ENCODE measurements at regions not wholly inside any gene's neighbourhood (a gene's known extent, or its start where the extent isn't known, plus 50 kb on each side); places are given as distances from the start of the nearest gene placed in this dataset.

GRCh38 chr5:73388740-73389139 lies 59.8 kb downstream of the FOXD1 start:
- TF ChIP-seq ZNF565 (CRISPR knock-in tag; conservative IDR thresholded peaks at IDR 0.05; ENCODE audit: low read depth) = no peak
- TF ChIP-seq CSDC2 (CRISPR knock-in tag; IDR thresholded peaks at IDR 0.05) = no peak
- TF ChIP-seq POU6F1 (CRISPR knock-in tag; IDR thresholded peaks at IDR 0.05; ENCODE audit: borderline replicate concordance, low read depth) = no peak
- TF ChIP-seq, protein P1, sequence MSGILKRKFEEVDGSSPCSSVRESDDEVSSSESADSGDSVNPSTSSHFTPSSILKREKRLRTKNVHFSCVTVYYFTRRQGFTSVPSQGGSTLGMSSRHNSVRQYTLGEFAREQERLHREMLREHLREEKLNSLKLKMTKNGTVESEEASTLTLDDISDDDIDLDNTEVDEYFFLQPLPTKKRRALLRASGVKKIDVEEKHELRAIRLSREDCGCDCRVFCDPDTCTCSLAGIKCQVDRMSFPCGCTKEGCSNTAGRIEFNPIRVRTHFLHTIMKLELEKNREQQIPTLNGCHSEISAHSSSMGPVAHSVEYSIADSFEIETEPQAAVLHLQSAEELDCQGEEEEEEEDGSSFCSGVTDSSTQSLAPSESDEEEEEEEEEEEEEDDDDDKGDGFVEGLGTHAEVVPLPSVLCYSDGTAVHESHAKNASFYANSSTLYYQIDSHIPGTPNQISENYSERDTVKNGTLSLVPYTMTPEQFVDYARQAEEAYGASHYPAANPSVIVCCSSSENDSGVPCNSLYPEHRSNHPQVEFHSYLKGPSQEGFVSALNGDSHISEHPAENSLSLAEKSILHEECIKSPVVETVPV (CRISPR knock-in tag; IDR thresholded peaks at IDR 0.05) = no peak
- no peak for TF ChIP-seq ZFP3 (CRISPR knock-in tag; IDR thresholded peaks at IDR 0.05)
- TF ChIP-seq PPARA (CRISPR knock-in tag; IDR thresholded peaks at IDR 0.05; ENCODE audit: borderline replicate concordance) = no peak
- no peak for TF ChIP-seq CREB5 (CRISPR knock-in tag; IDR thresholded peaks at IDR 0.05; ENCODE audit: low read depth)
- TF ChIP-seq ESRRG (CRISPR knock-in tag; IDR thresholded peaks at IDR 0.05) = no peak
- no peak for TF ChIP-seq TCF4 (CRISPR knock-in tag; IDR thresholded peaks at IDR 0.05; ENCODE audit: borderline replicate concordance)
- TF ChIP-seq ZC3H10 (CRISPR knock-in tag; IDR thresholded peaks at IDR 0.05) = no peak
- TF ChIP-seq ZNF70 (CRISPR knock-in tag; IDR thresholded peaks at IDR 0.05) = no peak
- TF ChIP-seq, protein P2, sequence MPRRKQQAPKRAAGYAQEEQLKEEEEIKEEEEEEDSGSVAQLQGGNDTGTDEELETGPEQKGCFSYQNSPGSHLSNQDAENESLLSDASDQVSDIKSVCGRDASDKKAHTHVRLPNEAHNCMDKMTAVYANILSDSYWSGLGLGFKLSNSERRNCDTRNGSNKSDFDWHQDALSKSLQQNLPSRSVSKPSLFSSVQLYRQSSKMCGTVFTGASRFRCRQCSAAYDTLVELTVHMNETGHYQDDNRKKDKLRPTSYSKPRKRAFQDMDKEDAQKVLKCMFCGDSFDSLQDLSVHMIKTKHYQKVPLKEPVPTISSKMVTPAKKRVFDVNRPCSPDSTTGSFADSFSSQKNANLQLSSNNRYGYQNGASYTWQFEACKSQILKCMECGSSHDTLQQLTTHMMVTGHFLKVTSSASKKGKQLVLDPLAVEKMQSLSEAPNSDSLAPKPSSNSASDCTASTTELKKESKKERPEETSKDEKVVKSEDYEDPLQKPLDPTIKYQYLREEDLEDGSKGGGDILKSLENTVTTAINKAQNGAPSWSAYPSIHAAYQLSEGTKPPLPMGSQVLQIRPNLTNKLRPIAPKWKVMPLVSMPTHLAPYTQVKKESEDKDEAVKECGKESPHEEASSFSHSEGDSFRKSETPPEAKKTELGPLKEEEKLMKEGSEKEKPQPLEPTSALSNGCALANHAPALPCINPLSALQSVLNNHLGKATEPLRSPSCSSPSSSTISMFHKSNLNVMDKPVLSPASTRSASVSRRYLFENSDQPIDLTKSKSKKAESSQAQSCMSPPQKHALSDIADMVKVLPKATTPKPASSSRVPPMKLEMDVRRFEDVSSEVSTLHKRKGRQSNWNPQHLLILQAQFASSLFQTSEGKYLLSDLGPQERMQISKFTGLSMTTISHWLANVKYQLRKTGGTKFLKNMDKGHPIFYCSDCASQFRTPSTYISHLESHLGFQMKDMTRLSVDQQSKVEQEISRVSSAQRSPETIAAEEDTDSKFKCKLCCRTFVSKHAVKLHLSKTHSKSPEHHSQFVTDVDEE (CRISPR knock-in tag; IDR thresholded peaks at IDR 0.05) = no peak
- no peak for TF ChIP-seq OSR1 (CRISPR knock-in tag; IDR thresholded peaks at IDR 0.05)
- TF ChIP-seq SNAI2 (CRISPR knock-in tag; IDR thresholded peaks at IDR 0.05) = no peak
- no peak for TF ChIP-seq GLIS3 (CRISPR knock-in tag; IDR thresholded peaks at IDR 0.05)
- TF ChIP-seq ZFP30 (CRISPR knock-in tag; IDR thresholded peaks at IDR 0.05) = no peak
- TF ChIP-seq ISL1 (CRISPR knock-in tag; IDR thresholded peaks at IDR 0.05) = no peak
- TF ChIP-seq TOX (CRISPR knock-in tag; IDR thresholded peaks at IDR 0.05; ENCODE audit: borderline replicate concordance) = no peak
- no peak for TF ChIP-seq ARNTL (CRISPR knock-in tag; IDR thresholded peaks at IDR 0.05; ENCODE audit: borderline replicate concordance, low read depth)
- no peak for ATAC-seq

GRCh38 chr5:73388306-73388684 lies 60.3 kb downstream of the FOXD1 start:
- TF ChIP-seq GLIS3 (CRISPR knock-in tag; IDR thresholded peaks at IDR 0.05) (no peak), TCF4 (CRISPR knock-in tag; IDR thresholded peaks at IDR 0.05; ENCODE audit: borderline replicate concordance) (no peak), ISL1 (CRISPR knock-in tag; IDR thresholded peaks at IDR 0.05) (no peak), TOX (CRISPR knock-in tag; IDR thresholded peaks at IDR 0.05; ENCODE audit: borderline replicate concordance) (no peak), ZNF70 (CRISPR knock-in tag; IDR thresholded peaks at IDR 0.05) (no peak), ZFP3 (CRISPR knock-in tag; IDR thresholded peaks at IDR 0.05) (no peak), POU6F1 (CRISPR knock-in tag; IDR thresholded peaks at IDR 0.05; ENCODE audit: borderline replicate concordance, low read depth) (no peak), ZNF565 (CRISPR knock-in tag; conservative IDR thresholded peaks at IDR 0.05; ENCODE audit: low read depth) (no peak), BACH2 (CRISPR knock-in tag; IDR thresholded peaks at IDR 0.05; ENCODE audit: borderline replicate concordance) (no peak), SNAI2 (CRISPR knock-in tag; IDR thresholded peaks at IDR 0.05) (no peak)
- peak; percentile 59 for ATAC-seq

- ATAC-seq = peak; percentile 59
- TF ChIP-seq CSDC2 (CRISPR knock-in tag; IDR thresholded peaks at IDR 0.05) = no peak
- TF ChIP-seq ZC3H10 (CRISPR knock-in tag; IDR thresholded peaks at IDR 0.05) = no peak
- TF ChIP-seq, protein P3, sequence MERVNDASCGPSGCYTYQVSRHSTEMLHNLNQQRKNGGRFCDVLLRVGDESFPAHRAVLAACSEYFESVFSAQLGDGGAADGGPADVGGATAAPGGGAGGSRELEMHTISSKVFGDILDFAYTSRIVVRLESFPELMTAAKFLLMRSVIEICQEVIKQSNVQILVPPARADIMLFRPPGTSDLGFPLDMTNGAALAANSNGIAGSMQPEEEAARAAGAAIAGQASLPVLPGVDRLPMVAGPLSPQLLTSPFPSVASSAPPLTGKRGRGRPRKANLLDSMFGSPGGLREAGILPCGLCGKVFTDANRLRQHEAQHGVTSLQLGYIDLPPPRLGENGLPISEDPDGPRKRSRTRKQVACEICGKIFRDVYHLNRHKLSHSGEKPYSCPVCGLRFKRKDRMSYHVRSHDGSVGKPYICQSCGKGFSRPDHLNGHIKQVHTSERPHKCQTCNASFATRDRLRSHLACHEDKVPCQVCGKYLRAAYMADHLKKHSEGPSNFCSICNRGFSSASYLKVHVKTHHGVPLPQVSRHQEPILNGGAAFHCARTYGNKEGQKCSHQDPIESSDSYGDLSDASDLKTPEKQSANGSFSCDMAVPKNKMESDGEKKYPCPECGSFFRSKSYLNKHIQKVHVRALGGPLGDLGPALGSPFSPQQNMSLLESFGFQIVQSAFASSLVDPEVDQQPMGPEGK (CRISPR knock-in tag; IDR thresholded peaks at IDR 0.05; ENCODE audit: borderline replicate concordance) = no peak
- TF ChIP-seq ESRRG (CRISPR knock-in tag; IDR thresholded peaks at IDR 0.05) = no peak
- no peak for TF ChIP-seq TCF4 (CRISPR knock-in tag; IDR thresholded peaks at IDR 0.05; ENCODE audit: borderline replicate concordance)
- TF ChIP-seq POU6F1 (CRISPR knock-in tag; IDR thresholded peaks at IDR 0.05; ENCODE audit: borderline replicate concordance, low read depth) = no peak
- TF ChIP-seq TOX (CRISPR knock-in tag; IDR thresholded peaks at IDR 0.05; ENCODE audit: borderline replicate concordance) = no peak
- TF ChIP-seq ZNF8 (CRISPR knock-in tag; IDR thresholded peaks at IDR 0.05) = no peak
- no peak for TF ChIP-seq ZNF70 (CRISPR knock-in tag; IDR thresholded peaks at IDR 0.05)
- TF ChIP-seq ZFP3 (CRISPR knock-in tag; IDR thresholded peaks at IDR 0.05) = no peak
These were observed 60.8 kb downstream of the FOXD1 start for GRCh38 chr5:73387601-73388305.
